HEK293 (cell line): ENCODE measurements at regions not wholly inside any gene's neighbourhood (a gene's known extent, or its start where the extent isn't known, plus 50 kb on each side); places are given as distances from the start of the nearest gene placed in this dataset.

Experiments used
- TF ChIP-seq, protein P1 (sequence below): fragments of 450-650 bp; formaldehyde crosslinking; IDR thresholded peaks from 2 replicates; pipeline ENCODE4 v1.5.1; 2016; ENCODE audit warnings: missing biosample characterization, missing genetic modification characterization
- TF ChIP-seq, protein P2 (sequence below): fragments of 450-650 bp; formaldehyde crosslinking; IDR thresholded peaks from 2 replicates; pipeline ENCODE4 v1.5.1; 2016; ENCODE audit warnings: missing biosample characterization, missing genetic modification characterization

DNA sequence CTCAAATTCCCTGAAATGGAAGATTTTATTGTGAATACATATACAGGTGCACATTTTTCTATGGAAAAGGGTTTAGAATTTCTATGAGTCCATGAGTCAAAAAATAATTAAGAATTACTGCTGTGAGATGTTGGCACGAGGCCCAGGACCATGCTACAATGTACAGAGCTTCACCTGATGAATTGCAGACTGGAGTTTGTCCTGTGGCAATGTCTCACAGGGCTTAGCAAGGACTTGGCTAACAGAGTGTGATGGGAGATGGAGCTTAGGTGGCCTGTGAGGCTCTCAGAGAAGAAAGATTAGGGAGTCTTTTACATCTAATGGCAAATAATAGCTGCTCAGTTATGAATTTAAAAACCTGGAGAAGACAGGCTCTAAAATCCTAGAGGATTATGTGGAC is 219.5 kb upstream of the CBLB start:
- TF ChIP-seq, protein P1, sequence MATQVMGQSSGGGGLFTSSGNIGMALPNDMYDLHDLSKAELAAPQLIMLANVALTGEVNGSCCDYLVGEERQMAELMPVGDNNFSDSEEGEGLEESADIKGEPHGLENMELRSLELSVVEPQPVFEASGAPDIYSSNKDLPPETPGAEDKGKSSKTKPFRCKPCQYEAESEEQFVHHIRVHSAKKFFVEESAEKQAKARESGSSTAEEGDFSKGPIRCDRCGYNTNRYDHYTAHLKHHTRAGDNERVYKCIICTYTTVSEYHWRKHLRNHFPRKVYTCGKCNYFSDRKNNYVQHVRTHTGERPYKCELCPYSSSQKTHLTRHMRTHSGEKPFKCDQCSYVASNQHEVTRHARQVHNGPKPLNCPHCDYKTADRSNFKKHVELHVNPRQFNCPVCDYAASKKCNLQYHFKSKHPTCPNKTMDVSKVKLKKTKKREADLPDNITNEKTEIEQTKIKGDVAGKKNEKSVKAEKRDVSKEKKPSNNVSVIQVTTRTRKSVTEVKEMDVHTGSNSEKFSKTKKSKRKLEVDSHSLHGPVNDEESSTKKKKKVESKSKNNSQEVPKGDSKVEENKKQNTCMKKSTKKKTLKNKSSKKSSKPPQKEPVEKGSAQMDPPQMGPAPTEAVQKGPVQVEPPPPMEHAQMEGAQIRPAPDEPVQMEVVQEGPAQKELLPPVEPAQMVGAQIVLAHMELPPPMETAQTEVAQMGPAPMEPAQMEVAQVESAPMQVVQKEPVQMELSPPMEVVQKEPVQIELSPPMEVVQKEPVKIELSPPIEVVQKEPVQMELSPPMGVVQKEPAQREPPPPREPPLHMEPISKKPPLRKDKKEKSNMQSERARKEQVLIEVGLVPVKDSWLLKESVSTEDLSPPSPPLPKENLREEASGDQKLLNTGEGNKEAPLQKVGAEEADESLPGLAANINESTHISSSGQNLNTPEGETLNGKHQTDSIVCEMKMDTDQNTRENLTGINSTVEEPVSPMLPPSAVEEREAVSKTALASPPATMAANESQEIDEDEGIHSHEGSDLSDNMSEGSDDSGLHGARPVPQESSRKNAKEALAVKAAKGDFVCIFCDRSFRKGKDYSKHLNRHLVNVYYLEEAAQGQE, result no peak
- TF ChIP-seq, protein P2, sequence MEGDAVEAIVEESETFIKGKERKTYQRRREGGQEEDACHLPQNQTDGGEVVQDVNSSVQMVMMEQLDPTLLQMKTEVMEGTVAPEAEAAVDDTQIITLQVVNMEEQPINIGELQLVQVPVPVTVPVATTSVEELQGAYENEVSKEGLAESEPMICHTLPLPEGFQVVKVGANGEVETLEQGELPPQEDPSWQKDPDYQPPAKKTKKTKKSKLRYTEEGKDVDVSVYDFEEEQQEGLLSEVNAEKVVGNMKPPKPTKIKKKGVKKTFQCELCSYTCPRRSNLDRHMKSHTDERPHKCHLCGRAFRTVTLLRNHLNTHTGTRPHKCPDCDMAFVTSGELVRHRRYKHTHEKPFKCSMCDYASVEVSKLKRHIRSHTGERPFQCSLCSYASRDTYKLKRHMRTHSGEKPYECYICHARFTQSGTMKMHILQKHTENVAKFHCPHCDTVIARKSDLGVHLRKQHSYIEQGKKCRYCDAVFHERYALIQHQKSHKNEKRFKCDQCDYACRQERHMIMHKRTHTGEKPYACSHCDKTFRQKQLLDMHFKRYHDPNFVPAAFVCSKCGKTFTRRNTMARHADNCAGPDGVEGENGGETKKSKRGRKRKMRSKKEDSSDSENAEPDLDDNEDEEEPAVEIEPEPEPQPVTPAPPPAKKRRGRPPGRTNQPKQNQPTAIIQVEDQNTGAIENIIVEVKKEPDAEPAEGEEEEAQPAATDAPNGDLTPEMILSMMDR (tag by site-specific recombination), result no peak
